ENCODE measurements at regions not wholly inside any gene's neighbourhood (a gene's known extent, or its start where the extent isn't known, plus 50 kb on each side); places are given as distances from the start of the nearest gene placed in this dataset.
"Not testable (repeated sequence)": the region's sequence is repeated elsewhere in the genome, so short reads cannot be mapped to it uniquely, and the experiment has no call there.

DNA sequence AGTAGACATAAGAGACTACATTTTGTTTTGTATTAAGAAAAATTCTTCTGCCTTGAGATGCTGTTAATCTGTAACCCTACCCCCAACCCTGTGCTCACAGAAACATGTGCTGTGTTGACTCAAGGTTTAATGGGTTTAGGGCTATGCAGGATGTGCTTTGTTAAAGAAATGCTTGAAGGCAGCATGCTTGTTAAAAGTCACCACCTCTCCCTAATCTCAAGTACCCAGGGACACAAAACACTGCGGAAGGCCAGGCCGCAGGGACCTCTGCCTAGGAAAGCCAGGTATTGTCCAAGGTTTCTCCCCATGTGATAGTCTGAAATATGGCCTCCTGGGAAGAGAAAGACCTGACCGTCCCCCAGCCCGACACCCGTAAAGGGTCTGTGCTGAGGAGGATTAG, 947.7 kb upstream of the TMEFF2 start:
- TF ChIP-seq CTCF (CRISPR knock-in tag; IDR thresholded peaks at IDR 0.05); ZNF737 (CRISPR knock-in tag; IDR thresholded peaks at IDR 0.05; ENCODE audit: borderline replicate concordance); ZNF879 (CRISPR knock-in tag; IDR thresholded peaks at IDR 0.05); GFI1 (CRISPR knock-in tag; IDR thresholded peaks at IDR 0.05; ENCODE audit: borderline replicate concordance): not testable (repeated sequence)
- TF ChIP-seq, protein P1, sequence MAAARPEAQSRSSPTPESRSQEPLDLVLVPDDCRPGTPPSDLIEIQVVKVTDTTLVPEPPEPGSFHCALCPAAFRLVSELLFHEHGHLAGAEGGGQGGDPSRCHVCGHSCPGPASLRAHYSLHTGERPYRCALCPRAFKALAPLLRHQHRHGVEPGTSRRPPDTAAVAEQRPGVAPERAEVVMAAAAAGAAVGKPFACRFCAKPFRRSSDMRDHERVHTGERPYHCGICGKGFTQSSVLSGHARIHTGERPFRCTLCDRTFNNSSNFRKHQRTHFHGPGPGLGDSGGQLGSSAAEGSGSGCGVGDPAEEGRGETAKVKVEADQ (CRISPR knock-in tag; IDR thresholded peaks at IDR 0.05; ENCODE audit: borderline replicate concordance), result not testable (repeated sequence)
